H1 (cell line): ENCODE measurements at regions not wholly inside any gene's neighbourhood (a gene's known extent, or its start where the extent isn't known, plus 50 kb on each side); places are given as distances from the start of the nearest gene placed in this dataset.

Experiments used
- CTCF ChIA-PET: fragments of 300-600 bp; sonication (Branson Sonifier 250); formaldehyde crosslinking; loops from one replicate; lab custom pipeline; 2021; ENCODE audit not compliant: partially characterized antibody; lab: Charles Lee
- POLR2A ChIA-PET: fragments of 300-600 bp; sonication (Branson Sonifier 250); formaldehyde crosslinking; loops from one replicate; lab custom pipeline; 2021; ENCODE audit warnings: inconsistent platforms; ENCODE audit not compliant: partially characterized antibody; lab: Charles Lee
- DNase-seq, 2 experiments: peaks; one replicate each; pipeline versions ENCODE4 v3.0.0 to v3.0.0-alpha.2; 2010 to 2022; ENCODE audit warnings: low spot score in 2 of 2, low read depth in 1 of 2, mixed read lengths in 1 of 2
- FAIRE-seq: peaks from 2 replicates; lab custom pipeline; 2011; peaks lifted over from hg19 to GRCh38; lab: Jason Lieb, UNC
- H2AFZ ChIP-seq: 2 replicates; pipeline ENCODE4 v1.8.1; 2012; ENCODE audit warnings: low read length, inconsistent platforms
- H2AK5ac ChIP-seq: 2 replicates; pipeline ENCODE4 v1.6.1; 2013; ENCODE audit warnings: low read depth, low read length
- H2BK120ac ChIP-seq: replicated peaks from 2 replicates; pipeline ENCODE3; 2013; ENCODE audit warnings: low read depth, low read length, inconsistent platforms
- H2BK12ac ChIP-seq: 2 replicates; pipeline ENCODE4 v1.6.1; 2013; ENCODE audit warnings: low read depth, low read length
- H2BK15ac ChIP-seq: 2 replicates; pipeline ENCODE4 v1.6.1; 2013; ENCODE audit warnings: low read length
- H2BK20ac ChIP-seq: 2 replicates; pipeline ENCODE4 v1.6.1; 2013; ENCODE audit warnings: low read length
- H2BK5ac ChIP-seq: 2 replicates; pipeline ENCODE4 v1.6.1; 2013; ENCODE audit warnings: low read depth, low read length
- H3K14ac ChIP-seq: 2 replicates; pipeline ENCODE4 v1.6.1; 2013; ENCODE audit warnings: inconsistent platforms; ENCODE audit not compliant: insufficient read length
- H3K18ac ChIP-seq: 2 replicates; pipeline ENCODE4 v1.6.1; 2013; ENCODE audit warnings: low read length; ENCODE audit errors: extremely low read depth
- H3K23ac ChIP-seq: 2 replicates; pipeline ENCODE4 v1.6.1; 2013; ENCODE audit warnings: inconsistent platforms; ENCODE audit not compliant: insufficient read length
- H3K23me2 ChIP-seq: 2 replicates; pipeline ENCODE4 v1.6.1; 2013; ENCODE audit warnings: low read depth, low read length
- H3K27ac ChIP-seq: 2 replicates; pipeline ENCODE4 v1.6.1; 2011; ENCODE audit warnings: low read depth, low read length, inconsistent platforms
- H3K27me3 ChIP-seq, 4 experiments: replicated peaks in 1 of 4; 1 replicate in 1 of 4; 2 replicates in 3 of 4; pipeline versions ENCODE4 v1.6.1 to v1.8.1; 2011 to 2013; ENCODE audit warnings: low read length in 3 of 4, mild to moderate bottlenecking in 3 of 4, inconsistent platforms in 2 of 4, mixed read lengths in 2 of 4, moderate library complexity in 1 of 4; ENCODE audit not compliant: control insufficient read depth in 3 of 4, insufficient read depth in 3 of 4; ENCODE audit errors: extremely low read depth in 1 of 4
- H3K36me3 ChIP-seq, 4 experiments: 2 replicates each; pipeline versions ENCODE4 v1.6.1 to v1.8.1; 2011 to 2013; ENCODE audit warnings: mild to moderate bottlenecking in 4 of 4, low read length in 3 of 4, moderate library complexity in 2 of 4, control low read depth in 1 of 4, inconsistent platforms in 1 of 4; ENCODE audit not compliant: insufficient read depth in 4 of 4, control insufficient read depth in 2 of 4
- H3K4ac ChIP-seq: replicated peaks from 2 replicates; pipeline ENCODE3; 2013; ENCODE audit warnings: low read length, low read depth, mixed read lengths, inconsistent platforms; ENCODE audit not compliant: insufficient read length
- H3K4me1 ChIP-seq, 4 experiments: replicated peaks in 1 of 4; 1 replicate in 1 of 4; 2 replicates in 3 of 4; pipeline versions ENCODE4 v1.6.1 to v1.8.1; 2011 to 2013; ENCODE audit warnings: low read length in 3 of 4, inconsistent platforms in 2 of 4, mixed read lengths in 1 of 4; ENCODE audit not compliant: insufficient read depth in 4 of 4, control insufficient read depth in 3 of 4
- H3K4me2 ChIP-seq, 2 experiments: 2 replicates each; pipeline versions ENCODE4 v1.6.1 to v1.8.1; 2011 to 2013; ENCODE audit warnings: low read depth in 2 of 2, low read length in 2 of 2, control low read depth in 1 of 2, inconsistent platforms in 1 of 2, mild to moderate bottlenecking in 1 of 2; ENCODE audit not compliant: insufficient read depth in 1 of 2
- H3K4me3 ChIP-seq, 4 experiments: fragments of 200-600, 300-600 bp in 1 of 4; sonication (generic), shearing (Covaris generic), sonication (Bioruptor Twin) in 1 of 4; 2 replicates each; pipeline versions ENCODE4 v1.5.1 to v1.8.1; 2011 to 2016; ENCODE audit warnings: low read length in 4 of 4, low read depth in 3 of 4, control low read depth in 2 of 4, inconsistent platforms in 2 of 4, mild to moderate bottlenecking in 2 of 4, mixed read lengths in 1 of 4, moderate library complexity in 1 of 4; ENCODE audit not compliant: insufficient read depth in 2 of 4; ENCODE audit errors: extremely low read depth in 1 of 4
- H3K56ac ChIP-seq: replicated peaks from 2 replicates; pipeline ENCODE3; 2013; ENCODE audit warnings: low read depth, mild to moderate bottlenecking, mixed read lengths, low read length, inconsistent platforms; ENCODE audit not compliant: insufficient read length
- H3K79me1 ChIP-seq: 2 replicates; pipeline ENCODE4 v1.6.1; 2013; ENCODE audit warnings: low read depth, low read length, control low read depth
- H3K79me2 ChIP-seq, 2 experiments: 2 replicates each; pipeline versions ENCODE4 v1.6.1 to v1.8.1; 2012 to 2013; ENCODE audit warnings: low read length in 2 of 2, mild to moderate bottlenecking in 2 of 2, inconsistent platforms in 1 of 2; ENCODE audit not compliant: insufficient read depth in 2 of 2, control insufficient read depth in 1 of 2
- H3K9ac ChIP-seq, 4 experiments: replicated peaks in 1 of 4; 1 replicate in 1 of 4; 2 replicates in 3 of 4; pipeline versions ENCODE4 v1.6.1 to v1.8.1; 2011 to 2013; ENCODE audit warnings: low read depth in 3 of 4, low read length in 3 of 4, control low read depth in 2 of 4, mild to moderate bottlenecking in 2 of 4, moderate library complexity in 2 of 4, inconsistent platforms in 1 of 4; ENCODE audit errors: extremely low read depth in 1 of 4
- H3K9me3 ChIP-seq, 2 experiments: 2 replicates each; pipeline versions ENCODE4 v1.6.1 to v1.8.1; 2012 to 2013; ENCODE audit warnings: mild to moderate bottlenecking in 2 of 2, moderate library complexity in 2 of 2, control low read depth in 1 of 2, inconsistent platforms in 1 of 2, low read depth in 1 of 2, low read length in 1 of 2, mixed read lengths in 1 of 2; ENCODE audit not compliant: insufficient read depth in 2 of 2
- H4K20me1 ChIP-seq, 2 experiments: replicated peaks in 1 of 2; 2 replicates each; pipeline versions ENCODE3 to v1.8.1; 2011 to 2013; ENCODE audit warnings: inconsistent platforms in 2 of 2, low read length in 2 of 2, mild to moderate bottlenecking in 1 of 2; ENCODE audit not compliant: insufficient read depth in 2 of 2, control insufficient read depth in 1 of 2
- H4K5ac ChIP-seq: 2 replicates; pipeline ENCODE4 v1.6.1; 2013; ENCODE audit warnings: low read length, low read depth, mixed read lengths, inconsistent platforms; ENCODE audit not compliant: insufficient read length
- H4K8ac ChIP-seq: 2 replicates; pipeline ENCODE4 v1.8.0; 2013; ENCODE audit warnings: mild to moderate bottlenecking, moderate library complexity, low read length, inconsistent platforms; ENCODE audit not compliant: insufficient read depth; ENCODE audit errors: extremely low read depth
- H4K91ac ChIP-seq: replicated peaks from 2 replicates; pipeline ENCODE3; 2013; ENCODE audit warnings: low read length, mixed read lengths, inconsistent platforms; ENCODE audit not compliant: insufficient read length
- CHD2 ChIP-seq: IDR thresholded peaks from 2 replicates; pipeline ENCODE4 v1.6.1; 2012; ENCODE audit warnings: low read length, improper control_type of control experiment
- WGBS, 2 experiments: shearing (Covaris generic) in 1 of 2; methylation state at CpG; one replicate each; pipeline versions ENCODE4 v1.1.6 to v1.1.7; 2013 to 2015; ENCODE audit warnings: low lambda C conversion rate in 2 of 2, mixed read lengths in 2 of 2, inconsistent platforms in 1 of 2, low coverage in 1 of 2, missing lambda C conversion rate in 1 of 2; ENCODE audit not compliant: insufficient replicate concordance in 2 of 2, insufficient coverage in 1 of 2, insufficient read length in 1 of 2; ENCODE audit errors: extremely low coverage in 1 of 2, missing lambda C conversion rate in 1 of 2; 5-methylcytosine and 5-hydroxymethylcytosine counted together

DNA sequence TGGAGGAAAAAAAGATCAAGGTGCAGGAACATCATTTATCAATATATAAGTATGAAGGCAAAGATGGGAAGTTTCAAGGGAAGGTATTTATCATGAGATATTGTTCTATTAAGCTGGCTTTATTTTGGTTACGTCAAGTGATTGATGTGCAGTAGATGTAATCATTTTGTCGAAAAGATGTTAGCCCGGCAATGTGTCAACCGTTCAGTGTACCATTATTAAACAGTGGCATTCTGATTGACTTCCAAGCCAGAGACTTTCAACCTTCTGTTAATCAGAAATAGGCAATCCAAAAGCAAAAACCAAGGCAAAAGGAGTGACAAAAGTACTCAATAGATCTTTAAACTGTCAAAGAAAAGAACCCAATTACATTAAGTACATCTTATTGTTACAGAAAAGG lies 1340.3 kb upstream of the GOT2 start:
- Histone ChIP-seq H4K91ac (no peak overlapping the region), H2AFZ (no peak overlapping the region), H4K5ac (no peak overlapping the region), H3K9ac (no peak overlapping the region), H2BK20ac (no peak overlapping the region), H3K23me2 (no peaks in the 10 kb centered on the region), H3K4me1 (peaks cover 0 to 2% (median 0%) of the 10 kb centered on the region in 4 experiments; a peak in 1 of 7 replicates), H2BK5ac (no peak overlapping the region), H3K23ac (no peak overlapping the region), H3K27ac (no peak overlapping the region), H3K27me3 (no peaks in the 10 kb centered on the region), H3K4ac (no peak overlapping the region), H3K14ac (no peak overlapping the region), H3K36me3 (no peaks in the 10 kb centered on the region), H4K20me1 (no peaks in the 10 kb centered on the region), H2BK120ac (no peak overlapping the region), H3K4me2 (no peak overlapping the region), H2BK12ac (no peak overlapping the region), H3K79me2 (no peaks in the 10 kb centered on the region), H3K4me3 (no peak overlapping the region), H3K18ac (no peak overlapping the region), H3K56ac (no peak overlapping the region), H2AK5ac (no peak overlapping the region), H2BK15ac (no peak overlapping the region), H3K79me1 (no peaks in the 10 kb centered on the region), H4K8ac (no peak overlapping the region), H3K9me3 (no peaks in the 10 kb centered on the region; a peak in 1 of 4 replicates)
- 95% methylated on average over 4 of the region's 4 CpGs; no CpG with 5 or more reads in 1 of the 2 experiments for WGBS, 2 experiments
- CTCF ChIA-PET = no interaction called here
- FAIRE-seq = no peak
- DNase-seq = no peak
- POLR2A ChIA-PET = no interaction called here
- no peak for TF ChIP-seq CHD2
